ENCODE measurements at regions not wholly inside any gene's neighbourhood (a gene's known extent, or its start where the extent isn't known, plus 50 kb on each side); places are given as distances from the start of the nearest gene placed in this dataset.

GRCh38 chr13:84131249-84131648, 249.0 kb upstream of the SLITRK1 start (continued):
- no peak for TF ChIP-seq ZNF462 (CRISPR knock-in tag; IDR thresholded peaks at IDR 0.05)
- TF ChIP-seq ZNF114 (CRISPR knock-in tag; IDR thresholded peaks at IDR 0.05): no peak
- TF ChIP-seq CREB1 (CRISPR knock-in tag; IDR thresholded peaks at IDR 0.05; ENCODE audit: low read depth): no peak
- TF ChIP-seq EZH2phosphoT487 (IDR thresholded peaks at IDR 0.05; ENCODE audit: unreplicated experiment): no peak
- TF ChIP-seq POLR2AphosphoS5 (IDR thresholded peaks at IDR 0.05; ENCODE audit: low read depth): no peak

GRCh38 chr13:84130495-84131114, 248.3 kb upstream of the SLITRK1 start:
- H3K36me3 Mint-ChIP-seq (ENCODE audit: low read depth): no peaks in the 10 kb centered on the region; the same call in 2 of the 3 replicates
- H3K27ac Mint-ChIP-seq: no peak overlapping the region
- TF ChIP-seq REST (IDR thresholded peaks at IDR 0.05; ENCODE audit: unreplicated experiment) (no peak), EZH2phosphoT487 (IDR thresholded peaks at IDR 0.05; ENCODE audit: unreplicated experiment) (no peak), ZNF331 (CRISPR knock-in tag; IDR thresholded peaks at IDR 0.05; ENCODE audit: low read depth) (no peak), NANOG (IDR thresholded peaks at IDR 0.05; ENCODE audit: borderline replicate concordance) (no peak), ETS1 (IDR thresholded peaks at IDR 0.05) (no peak), CTCF (conservative IDR thresholded peaks at IDR 0.05; ENCODE audit: low read depth in 2 of 2) (no peak)

More at GRCh38 chr13:84130495-84131114, 248.3 kb upstream of the SLITRK1 start:
- peak overlapping the region; percentile 63; the same call in 1 of the 2 replicates for H2AFZ ChIP-seq
- no peaks in the 10 kb centered on the region for H3K36me3 ChIP-seq (ENCODE audit: insufficient read depth)
- H3K4me3 ChIP-seq: no peak overlapping the region
- H3K4me1 ChIP-seq (ENCODE audit: insufficient read depth): no peaks in the 10 kb centered on the region
- Mint-ChIP-seq H3K4me1 (no peaks in the 10 kb centered on the region), H3K27me3 (ENCODE audit: insufficient read depth, low read depth, poor library complexity) (no peaks in the 10 kb centered on the region), H3K4me3 (no peak overlapping the region), H3K9me3 (no peaks in the 10 kb centered on the region)
- no peak for DNase-seq (ENCODE audit: low spot score)
- no peaks in the 10 kb centered on the region for H3K27me3 ChIP-seq (ENCODE audit: insufficient read depth)
- H3F3A ChIP-seq (replicated peaks; ENCODE audit: low read depth): no peaks in the 10 kb centered on the region
- H3K79me2 ChIP-seq (replicated peaks; ENCODE audit: insufficient read depth): no peaks in the 10 kb centered on the region
- ATAC-seq: no peak
- H3K9me2 ChIP-seq (ENCODE audit: insufficient read depth): no peaks in the 10 kb centered on the region
- H3K27ac ChIP-seq (ENCODE audit: low read depth): no peak overlapping the region
- no peak overlapping the region for H3K4me2 ChIP-seq
- H4K20me1 ChIP-seq (replicated peaks; ENCODE audit: insufficient read depth): no peaks in the 10 kb centered on the region
